ENCODE measurements at regions not wholly inside any gene's neighbourhood (a gene's known extent, or its start where the extent isn't known, plus 50 kb on each side); places are given as distances from the start of the nearest gene placed in this dataset.
"Not testable (repeated sequence)": the region's sequence is repeated elsewhere in the genome, so short reads cannot be mapped to it uniquely, and the experiment has no call there.

- Histone ChIP-seq H3K4me3 (ENCODE audit: low read depth, low read length) (no peak overlapping the region), H3K27ac (no peak overlapping the region), H3K9me3 (ENCODE audit: severe bottlenecking) (peaks cover 5% of the 10 kb centered on the region), H3K36me3 (no peaks in the 10 kb centered on the region), H3K27me3 (ENCODE audit: insufficient read depth, low read depth, severe bottlenecking) (no peaks in the 10 kb centered on the region)
- no peak for DNase-seq
- TF ChIP-seq, protein P1, sequence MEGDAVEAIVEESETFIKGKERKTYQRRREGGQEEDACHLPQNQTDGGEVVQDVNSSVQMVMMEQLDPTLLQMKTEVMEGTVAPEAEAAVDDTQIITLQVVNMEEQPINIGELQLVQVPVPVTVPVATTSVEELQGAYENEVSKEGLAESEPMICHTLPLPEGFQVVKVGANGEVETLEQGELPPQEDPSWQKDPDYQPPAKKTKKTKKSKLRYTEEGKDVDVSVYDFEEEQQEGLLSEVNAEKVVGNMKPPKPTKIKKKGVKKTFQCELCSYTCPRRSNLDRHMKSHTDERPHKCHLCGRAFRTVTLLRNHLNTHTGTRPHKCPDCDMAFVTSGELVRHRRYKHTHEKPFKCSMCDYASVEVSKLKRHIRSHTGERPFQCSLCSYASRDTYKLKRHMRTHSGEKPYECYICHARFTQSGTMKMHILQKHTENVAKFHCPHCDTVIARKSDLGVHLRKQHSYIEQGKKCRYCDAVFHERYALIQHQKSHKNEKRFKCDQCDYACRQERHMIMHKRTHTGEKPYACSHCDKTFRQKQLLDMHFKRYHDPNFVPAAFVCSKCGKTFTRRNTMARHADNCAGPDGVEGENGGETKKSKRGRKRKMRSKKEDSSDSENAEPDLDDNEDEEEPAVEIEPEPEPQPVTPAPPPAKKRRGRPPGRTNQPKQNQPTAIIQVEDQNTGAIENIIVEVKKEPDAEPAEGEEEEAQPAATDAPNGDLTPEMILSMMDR (IDR thresholded peaks at IDR 0.05; ENCODE audit: low read depth, low read length), result no peak
These were observed 1021.8 kb downstream of the STPG2 start for GRCh38 chr4:97121493-97121892.

DNA sequence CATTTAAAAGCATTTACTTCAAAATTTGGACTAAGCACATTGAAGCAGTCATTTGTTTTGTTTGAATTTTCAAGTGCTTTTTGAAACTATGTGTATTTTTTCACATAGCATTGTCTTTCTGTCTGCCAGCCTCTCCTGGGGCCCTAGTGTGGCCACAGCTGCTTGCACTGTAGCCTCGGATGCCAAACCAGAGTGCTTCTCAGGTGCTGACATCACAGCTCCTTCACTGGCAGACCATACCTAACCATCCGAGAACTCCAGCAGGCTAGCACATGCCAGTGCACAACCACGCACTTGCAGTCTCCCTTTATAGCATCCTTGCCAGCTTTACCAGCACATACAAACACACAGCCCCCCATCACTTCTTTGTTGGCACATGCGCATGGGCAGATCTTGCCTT lies 1019.7 kb downstream of the STPG2 start:
- Histone ChIP-seq H3K36me3 (no peaks in the 10 kb centered on the region), H3K4me3 (ENCODE audit: low read depth, low read length) (no peak overlapping the region), H3K27ac (no peak overlapping the region), H3K27me3 (ENCODE audit: insufficient read depth, low read depth, severe bottlenecking) (no peaks in the 10 kb centered on the region), H3K9me3 (ENCODE audit: severe bottlenecking) (peaks cover 2% of the 10 kb centered on the region)
- TF ChIP-seq, protein P1 (IDR thresholded peaks at IDR 0.05; ENCODE audit: low read depth, low read length), result no peak
- no peak for DNase-seq

DNA sequence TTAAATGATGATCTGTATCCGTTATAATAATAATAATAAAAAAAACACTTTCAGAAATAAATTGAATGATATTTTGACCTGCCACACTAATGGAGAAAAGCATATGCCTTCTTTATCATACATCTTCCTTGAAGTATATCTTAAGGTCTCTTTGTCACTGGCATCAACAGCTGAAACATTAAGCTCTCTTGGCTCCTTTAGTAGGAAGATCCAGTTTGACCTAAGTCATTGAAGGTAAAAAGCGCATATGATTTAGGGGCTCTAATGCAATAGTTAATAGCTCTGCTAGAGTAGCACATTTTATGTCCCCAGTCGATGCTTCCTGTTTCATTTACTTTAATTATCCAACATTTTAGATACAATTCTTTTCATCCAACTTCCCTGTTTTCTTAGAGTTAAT lies 1010.8 kb downstream of the STPG2 start:
- Histone ChIP-seq H3K4me3 (ENCODE audit: low read depth, low read length) (no peak overlapping the region), H3K27me3 (ENCODE audit: insufficient read depth, low read depth, severe bottlenecking) (no peaks in the 10 kb centered on the region), H3K9me3 (ENCODE audit: severe bottlenecking) (no peaks in the 10 kb centered on the region), H3K27ac (no peak overlapping the region), H3K36me3 (no peaks in the 10 kb centered on the region)
- TF ChIP-seq, protein P1 (IDR thresholded peaks at IDR 0.05; ENCODE audit: low read depth, low read length), result no peak
- DNase-seq, result no peak

DNA sequence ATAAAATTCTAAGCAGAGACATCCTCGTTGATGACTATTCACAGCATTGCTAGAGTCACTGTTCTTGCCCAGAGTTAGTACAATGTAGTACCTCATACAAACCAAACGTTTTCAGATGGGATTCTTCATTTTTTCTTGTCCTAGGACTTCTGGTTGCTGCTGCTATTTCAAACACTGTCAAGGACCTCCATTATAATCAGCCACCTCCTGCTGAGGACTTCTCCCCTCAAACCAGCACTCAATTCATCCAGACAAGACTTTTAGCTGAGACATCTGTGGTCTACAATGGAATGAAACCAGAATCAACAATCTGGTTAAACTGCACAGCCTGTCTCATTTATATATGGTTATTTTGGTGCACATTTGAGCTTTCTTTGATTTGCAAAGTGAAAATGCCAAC lies 1008.8 kb downstream of the STPG2 start:
- H3K27me3 ChIP-seq (ENCODE audit: insufficient read depth, low read depth, severe bottlenecking), result no peaks in the 10 kb centered on the region
- no peak overlapping the region for H3K27ac ChIP-seq
- peaks cover 2% of the 10 kb centered on the region for H3K9me3 ChIP-seq (ENCODE audit: severe bottlenecking)
- DNase-seq, result no peak
- TF ChIP-seq, protein P1 (IDR thresholded peaks at IDR 0.05; ENCODE audit: low read depth, low read length), result no peak
- H3K4me3 ChIP-seq (ENCODE audit: low read depth, low read length), result no peak overlapping the region
- no peaks in the 10 kb centered on the region for H3K36me3 ChIP-seq

GRCh38 chr4:97139791-97140190 lies 1003.5 kb downstream of the STPG2 start:
- H3K27ac ChIP-seq, result no peak overlapping the region
- DNase-seq, result no peak
- peaks cover 2% of the 10 kb centered on the region for H3K9me3 ChIP-seq (ENCODE audit: severe bottlenecking)
- TF ChIP-seq, protein P1 (IDR thresholded peaks at IDR 0.05; ENCODE audit: low read depth, low read length), result no peak
- H3K36me3 ChIP-seq, result no peaks in the 10 kb centered on the region
- no peaks in the 10 kb centered on the region for H3K27me3 ChIP-seq (ENCODE audit: insufficient read depth, low read depth, severe bottlenecking)
- no peak overlapping the region for H3K4me3 ChIP-seq (ENCODE audit: low read depth, low read length)

DNA sequence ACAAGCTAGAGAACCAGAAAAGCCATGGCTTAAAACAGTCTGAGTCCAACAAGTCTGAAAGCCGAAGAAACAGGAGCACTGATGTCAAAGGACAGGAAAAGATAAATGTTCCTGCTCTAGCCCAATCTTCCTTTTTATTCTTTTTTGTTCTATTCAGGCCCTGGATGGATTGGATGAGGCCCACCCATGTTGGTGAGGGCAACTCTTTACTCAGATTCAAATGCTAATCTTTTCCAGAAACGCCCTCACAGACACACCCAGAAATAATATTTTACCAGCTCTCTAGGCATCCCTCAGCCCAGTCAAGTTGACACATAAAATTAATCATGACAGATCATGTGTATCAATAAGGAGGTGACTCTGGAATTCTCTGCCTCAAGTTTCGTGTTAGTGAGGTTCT lies 1002.7 kb downstream of the STPG2 start:
- Histone ChIP-seq H3K27me3 (ENCODE audit: insufficient read depth, low read depth, severe bottlenecking) (no peaks in the 10 kb centered on the region), H3K4me3 (ENCODE audit: low read depth, low read length) (no peak overlapping the region), H3K9me3 (ENCODE audit: severe bottlenecking) (peaks cover 2% of the 10 kb centered on the region), H3K27ac (no peak overlapping the region), H3K36me3 (no peaks in the 10 kb centered on the region)
- TF ChIP-seq, protein P1 (IDR thresholded peaks at IDR 0.05; ENCODE audit: low read depth, low read length), result no peak
- no peak for DNase-seq

- not testable (repeated sequence) for H3K27ac ChIP-seq
These were observed 1001.9 kb downstream of the STPG2 start for GRCh38 chr4:97141332-97141731.

More at GRCh38 chr4:97141332-97141731, 1001.9 kb downstream of the STPG2 start:
- not testable (repeated sequence) for DNase-seq; H3K36me3 ChIP-seq; H3K27me3 ChIP-seq (ENCODE audit: insufficient read depth, low read depth, severe bottlenecking); H3K4me3 ChIP-seq (ENCODE audit: low read depth, low read length); H3K9me3 ChIP-seq (ENCODE audit: severe bottlenecking)

All from WERI-Rb-1 (cell line).